ENCODE measurements at regions not wholly inside any gene's neighbourhood (a gene's known extent, or its start where the extent isn't known, plus 50 kb on each side); places are given as distances from the start of the nearest gene placed in this dataset.

GRCh38 chr12:88996200-88996788, 356.0 kb downstream of the DUSP6 start:
- Histone ChIP-seq H3K9me3 (ENCODE audit: low read depth) (no peaks in the 10 kb centered on the region), H3K36me3 (no peaks in the 10 kb centered on the region), H2AFZ (replicated peaks) (no peak overlapping the region), H3K9ac (no peak overlapping the region), H3K27me3 (no peaks in the 10 kb centered on the region), H3F3A (ENCODE audit: low read depth) (no peaks in the 10 kb centered on the region), H4K20me1 (ENCODE audit: low read depth) (no peaks in the 10 kb centered on the region), H3K4me1 (no peaks in the 10 kb centered on the region), H3K79me2 (ENCODE audit: low read depth) (no peaks in the 10 kb centered on the region), H3K4me2 (no peak overlapping the region), H3K27ac (no peak overlapping the region), H3K4me3 (no peak overlapping the region)
- no peaks in the 10 kb centered on the region for H3K9me3 Mint-ChIP-seq
- H3K27ac Mint-ChIP-seq, result no peak overlapping the region
- H3K4me1 Mint-ChIP-seq, result peaks cover 8% of the 10 kb centered on the region
- TF ChIP-seq EZH2 (IDR thresholded peaks at IDR 0.05) (no peak), EZH2phosphoT487 (IDR thresholded peaks at IDR 0.05) (no peak), CTCF (IDR thresholded peaks at IDR 0.05) (no peak)
- no peak overlapping the region for H3K4me3 Mint-ChIP-seq
- no peak for DNase-seq (ENCODE audit: low spot score)
- H3K27me3 Mint-ChIP-seq (ENCODE audit: insufficient read depth, low read depth), result no peaks in the 10 kb centered on the region
- no peaks in the 10 kb centered on the region for H3K36me3 Mint-ChIP-seq

- no peaks in the 10 kb centered on the region for H3K36me3 ChIP-seq
- DNase-seq (ENCODE audit: low spot score), result no peak
- Mint-ChIP-seq H3K9me3 (no peaks in the 10 kb centered on the region), H3K4me1 (peaks cover 8% of the 10 kb centered on the region), H3K4me3 (no peak overlapping the region), H3K36me3 (no peaks in the 10 kb centered on the region), H3K27me3 (ENCODE audit: insufficient read depth, low read depth) (no peaks in the 10 kb centered on the region), H3K27ac (no peak overlapping the region)
- H3K4me2 ChIP-seq, result no peak overlapping the region
- H3K27me3 ChIP-seq, result no peaks in the 10 kb centered on the region
- no peak overlapping the region for H3K9ac ChIP-seq
- no peak overlapping the region for H3K4me3 ChIP-seq
- no peaks in the 10 kb centered on the region for H3K9me3 ChIP-seq (ENCODE audit: low read depth)
- H4K20me1 ChIP-seq (ENCODE audit: low read depth), result no peaks in the 10 kb centered on the region
- no peaks in the 10 kb centered on the region for H3K79me2 ChIP-seq (ENCODE audit: low read depth)
- H3K4me1 ChIP-seq, result no peaks in the 10 kb centered on the region
- H2AFZ ChIP-seq (replicated peaks), result no peak overlapping the region
- TF ChIP-seq CTCF (IDR thresholded peaks at IDR 0.05) (no peak), EZH2 (IDR thresholded peaks at IDR 0.05) (no peak), EZH2phosphoT487 (IDR thresholded peaks at IDR 0.05) (no peak)
- H3F3A ChIP-seq (ENCODE audit: low read depth), result no peaks in the 10 kb centered on the region
- H3K27ac ChIP-seq, result no peak overlapping the region
Observed at GRCh38 chr12:88994971-88995370, 357.3 kb downstream of the DUSP6 start.

- H3F3A ChIP-seq (ENCODE audit: low read depth), result no peaks in the 10 kb centered on the region
- H3K27ac ChIP-seq, result no peak overlapping the region
- no peaks in the 10 kb centered on the region for H3K79me2 ChIP-seq (ENCODE audit: low read depth)
- no peak for DNase-seq (ENCODE audit: low spot score)
- peaks cover 4% of the 10 kb centered on the region for H3K4me1 Mint-ChIP-seq
- no peaks in the 10 kb centered on the region for H3K9me3 Mint-ChIP-seq
- H3K4me3 ChIP-seq, result no peak overlapping the region
- H3K4me3 Mint-ChIP-seq, result no peak overlapping the region
- H4K20me1 ChIP-seq (ENCODE audit: low read depth), result no peaks in the 10 kb centered on the region
- no peaks in the 10 kb centered on the region for H3K27me3 ChIP-seq
- H3K9ac ChIP-seq, result no peak overlapping the region
- H3K27me3 Mint-ChIP-seq (ENCODE audit: insufficient read depth, low read depth), result no peaks in the 10 kb centered on the region
- no peaks in the 10 kb centered on the region for H3K9me3 ChIP-seq (ENCODE audit: low read depth)
- no peaks in the 10 kb centered on the region for H3K36me3 Mint-ChIP-seq
- no peak overlapping the region for H3K4me2 ChIP-seq
- H3K36me3 ChIP-seq, result no peaks in the 10 kb centered on the region
- TF ChIP-seq EZH2 (IDR thresholded peaks at IDR 0.05), result no peak
- TF ChIP-seq EZH2phosphoT487 (IDR thresholded peaks at IDR 0.05), result no peak
- TF ChIP-seq CTCF (IDR thresholded peaks at IDR 0.05), result no peak
- no peaks in the 10 kb centered on the region for H3K4me1 ChIP-seq
- H2AFZ ChIP-seq (replicated peaks), result no peak overlapping the region
- no peak overlapping the region for H3K27ac Mint-ChIP-seq
Observed at GRCh38 chr12:88994537-88994936, 357.8 kb downstream of the DUSP6 start.
